ENCODE measurements at regions not wholly inside any gene's neighbourhood (a gene's known extent, or its start where the extent isn't known, plus 50 kb on each side); places are given as distances from the start of the nearest gene placed in this dataset.

GRCh38 chr2:104447831-104448434 lies 406.0 kb upstream of the POU3F3 start:
- H4K20me1 ChIP-seq (ENCODE audit: low read depth): no peaks in the 10 kb centered on the region
- no peaks in the 10 kb centered on the region for H3K27me3 ChIP-seq
- Mint-ChIP-seq H3K4me3 (no peak overlapping the region), H3K4me1 (peaks cover 5% of the 10 kb centered on the region), H3K27me3 (ENCODE audit: insufficient read depth, low read depth) (no peaks in the 10 kb centered on the region), H3K27ac (no peak overlapping the region), H3K9me3 (peaks cover 12% of the 10 kb centered on the region), H3K36me3 (peaks cover 2% of the 10 kb centered on the region)
- H3K4me1 ChIP-seq: no peaks in the 10 kb centered on the region
- no peak overlapping the region for H3K9ac ChIP-seq
- H2AFZ ChIP-seq (replicated peaks): no peak overlapping the region
- TF ChIP-seq EZH2 (IDR thresholded peaks at IDR 0.05) (no peak), EZH2phosphoT487 (IDR thresholded peaks at IDR 0.05) (no peak), CTCF (IDR thresholded peaks at IDR 0.05) (peak; percentile 41)
- no peaks in the 10 kb centered on the region for H3K79me2 ChIP-seq (ENCODE audit: low read depth)
- H3K9me3 ChIP-seq (ENCODE audit: low read depth): no peaks in the 10 kb centered on the region
- no peaks in the 10 kb centered on the region for H3K36me3 ChIP-seq
- H3K4me3 ChIP-seq: no peak overlapping the region
- DNase-seq (ENCODE audit: low spot score): no peak
- no peaks in the 10 kb centered on the region for H3F3A ChIP-seq (ENCODE audit: low read depth)
- no peak overlapping the region for H3K27ac ChIP-seq
- H3K4me2 ChIP-seq: no peak overlapping the region

- Histone ChIP-seq H3K4me1 (no peaks in the 10 kb centered on the region), H3K4me3 (no peak overlapping the region), H3K9me3 (ENCODE audit: low read depth) (no peaks in the 10 kb centered on the region), H3K4me2 (no peak overlapping the region), H3K79me2 (ENCODE audit: low read depth) (no peaks in the 10 kb centered on the region), H3K9ac (no peak overlapping the region), H3K36me3 (no peaks in the 10 kb centered on the region), H4K20me1 (ENCODE audit: low read depth) (no peaks in the 10 kb centered on the region), H3F3A (ENCODE audit: low read depth) (no peaks in the 10 kb centered on the region), H2AFZ (replicated peaks) (peak overlapping the region; percentile 88), H3K27me3 (no peaks in the 10 kb centered on the region), H3K27ac (no peak overlapping the region)
- peaks cover 18% of the 10 kb centered on the region for H3K9me3 Mint-ChIP-seq
- no peak overlapping the region for H3K4me3 Mint-ChIP-seq
- no peaks in the 10 kb centered on the region for H3K27me3 Mint-ChIP-seq (ENCODE audit: insufficient read depth, low read depth)
- no peak overlapping the region for H3K27ac Mint-ChIP-seq
- peaks cover 5% of the 10 kb centered on the region for H3K4me1 Mint-ChIP-seq
- peaks cover 2% of the 10 kb centered on the region for H3K36me3 Mint-ChIP-seq
- no peak for TF ChIP-seq CTCF (IDR thresholded peaks at IDR 0.05)
- TF ChIP-seq EZH2phosphoT487 (IDR thresholded peaks at IDR 0.05): no peak
- TF ChIP-seq EZH2 (IDR thresholded peaks at IDR 0.05): no peak
- no peak for DNase-seq (ENCODE audit: low spot score)
These were observed 405.1 kb upstream of the POU3F3 start for GRCh38 chr2:104448661-104449440.

GRCh38 chr2:104452558-104452957 lies 401.4 kb upstream of the POU3F3 start:
- no peaks in the 10 kb centered on the region for H3K9me3 ChIP-seq (ENCODE audit: low read depth)
- no peaks in the 10 kb centered on the region for H3K36me3 ChIP-seq
- H3K4me2 ChIP-seq: no peak overlapping the region
- no peaks in the 10 kb centered on the region for H4K20me1 ChIP-seq (ENCODE audit: low read depth)
- no peak overlapping the region for H3K4me3 ChIP-seq
- H3K4me1 Mint-ChIP-seq: no peaks in the 10 kb centered on the region
- no peaks in the 10 kb centered on the region for H3F3A ChIP-seq (ENCODE audit: low read depth)
- H3K36me3 Mint-ChIP-seq: peaks cover 2% of the 10 kb centered on the region
- H3K27me3 Mint-ChIP-seq (ENCODE audit: insufficient read depth, low read depth): no peaks in the 10 kb centered on the region
- no peak overlapping the region for H3K9ac ChIP-seq
- H3K9me3 Mint-ChIP-seq: peaks cover 11% of the 10 kb centered on the region
- no peaks in the 10 kb centered on the region for H3K4me1 ChIP-seq
- DNase-seq (ENCODE audit: low spot score): no peak
- no peak overlapping the region for H3K4me3 Mint-ChIP-seq
- no peak overlapping the region for H3K27ac Mint-ChIP-seq
- no peak for TF ChIP-seq EZH2phosphoT487 (IDR thresholded peaks at IDR 0.05)
- TF ChIP-seq CTCF (IDR thresholded peaks at IDR 0.05): no peak
- no peak for TF ChIP-seq EZH2 (IDR thresholded peaks at IDR 0.05)
- H2AFZ ChIP-seq (replicated peaks): no peak overlapping the region
- no peaks in the 10 kb centered on the region for H3K79me2 ChIP-seq (ENCODE audit: low read depth)
- no peak overlapping the region for H3K27ac ChIP-seq
- no peaks in the 10 kb centered on the region for H3K27me3 ChIP-seq

Measured in neural progenitor cell (in vitro differentiated cells).